ENCODE measurements at regions not wholly inside any gene's neighbourhood (a gene's known extent, or its start where the extent isn't known, plus 50 kb on each side); places are given as distances from the start of the nearest gene placed in this dataset.

DNA sequence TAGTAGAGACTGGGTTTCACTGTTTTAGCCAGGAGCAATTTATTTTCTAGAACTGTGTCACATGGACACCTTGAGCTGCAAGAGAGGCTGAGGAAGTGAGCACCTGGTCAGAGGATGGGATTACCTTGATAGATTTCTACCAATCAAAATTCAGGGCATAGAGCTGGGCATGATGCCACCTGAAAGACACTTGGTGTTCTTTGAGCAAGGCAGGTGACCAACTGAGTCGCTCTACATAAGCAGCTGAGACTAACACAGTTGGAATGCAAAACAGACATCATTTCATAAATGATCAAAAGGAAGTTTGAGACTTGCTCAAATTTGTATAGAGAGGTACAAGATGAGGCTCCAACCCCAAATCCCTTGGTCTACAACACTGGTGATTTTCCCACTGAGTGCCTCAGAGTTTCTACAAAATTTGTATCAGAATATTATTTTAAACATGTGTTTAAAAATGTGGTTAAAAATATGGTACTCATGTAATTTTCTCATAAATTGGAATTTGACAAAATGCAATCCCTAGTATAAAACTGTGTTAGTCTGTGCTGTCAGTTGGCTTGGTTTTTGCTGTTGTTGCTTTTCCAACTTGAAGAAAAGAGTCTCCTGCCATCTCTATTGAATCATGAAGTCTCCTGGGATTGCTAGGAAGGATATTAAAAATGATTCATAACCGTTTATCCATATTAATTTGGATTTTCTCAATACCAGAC, 156.4 kb upstream of the MDFIC start:
- 23% methylated on average over 2 of the region's 2 CpGs for whole genome bisulfite sequencing (ENCODE audit: missing lambda C conversion rate)
- ChIA-PET CTCF (no interaction called here), POLR2A (no interaction called here)
- ATAC-seq, result no peak
- TF ChIP-seq FOXS1 (CRISPR knock-in tag; IDR thresholded peaks at IDR 0.05), result no peak
- TF ChIP-seq SMC3 (IDR thresholded peaks at IDR 0.05), result no peak
- TF ChIP-seq HOXB5 (CRISPR knock-in tag; IDR thresholded peaks at IDR 0.05), result no peak
- no peak for TF ChIP-seq MAFK (IDR thresholded peaks at IDR 0.05; ENCODE audit: partially characterized antibody)
- no peak for TF ChIP-seq FOSB (CRISPR knock-in tag; IDR thresholded peaks at IDR 0.05)
- TF ChIP-seq JUNB (IDR thresholded peaks at IDR 0.05), result no peak
- TF ChIP-seq HOXB13 (CRISPR knock-in tag; IDR thresholded peaks at IDR 0.05; ENCODE audit: low read depth), result no peak
- TF ChIP-seq NR3C1 (IDR thresholded peaks at IDR 0.05), result no peak
- no peak for TF ChIP-seq FOSL2 (IDR thresholded peaks at IDR 0.05)
- no peak for TF ChIP-seq FOSL2 (CRISPR knock-in tag; IDR thresholded peaks at IDR 0.05)
- TF ChIP-seq CEBPB (IDR thresholded peaks at IDR 0.05), result no peak
- TF ChIP-seq, protein P1, sequence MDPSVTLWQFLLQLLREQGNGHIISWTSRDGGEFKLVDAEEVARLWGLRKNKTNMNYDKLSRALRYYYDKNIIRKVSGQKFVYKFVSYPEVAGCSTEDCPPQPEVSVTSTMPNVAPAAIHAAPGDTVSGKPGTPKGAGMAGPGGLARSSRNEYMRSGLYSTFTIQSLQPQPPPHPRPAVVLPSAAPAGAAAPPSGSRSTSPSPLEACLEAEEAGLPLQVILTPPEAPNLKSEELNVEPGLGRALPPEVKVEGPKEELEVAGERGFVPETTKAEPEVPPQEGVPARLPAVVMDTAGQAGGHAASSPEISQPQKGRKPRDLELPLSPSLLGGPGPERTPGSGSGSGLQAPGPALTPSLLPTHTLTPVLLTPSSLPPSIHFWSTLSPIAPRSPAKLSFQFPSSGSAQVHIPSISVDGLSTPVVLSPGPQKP (IDR thresholded peaks at IDR 0.05; ENCODE audit: low read depth, low read length), result no peak
- TF ChIP-seq, protein P2, sequence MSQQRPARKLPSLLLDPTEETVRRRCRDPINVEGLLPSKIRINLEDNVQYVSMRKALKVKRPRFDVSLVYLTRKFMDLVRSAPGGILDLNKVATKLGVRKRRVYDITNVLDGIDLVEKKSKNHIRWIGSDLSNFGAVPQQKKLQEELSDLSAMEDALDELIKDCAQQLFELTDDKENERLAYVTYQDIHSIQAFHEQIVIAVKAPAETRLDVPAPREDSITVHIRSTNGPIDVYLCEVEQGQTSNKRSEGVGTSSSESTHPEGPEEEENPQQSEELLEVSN (IDR thresholded peaks at IDR 0.05; ENCODE audit: borderline replicate concordance, low read depth), result no peak
- TF ChIP-seq EHMT2 (IDR thresholded peaks at IDR 0.05; ENCODE audit: low read depth), result no peak
- TF ChIP-seq POLR2AphosphoS2 (conservative IDR thresholded peaks at IDR 0.05; ENCODE audit: low read length), result no peak
- TF ChIP-seq, protein P3, sequence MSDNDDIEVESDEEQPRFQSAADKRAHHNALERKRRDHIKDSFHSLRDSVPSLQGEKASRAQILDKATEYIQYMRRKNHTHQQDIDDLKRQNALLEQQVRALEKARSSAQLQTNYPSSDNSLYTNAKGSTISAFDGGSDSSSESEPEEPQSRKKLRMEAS (IDR thresholded peaks at IDR 0.05), result no peak
- no peak for TF ChIP-seq HOXA7 (CRISPR knock-in tag; IDR thresholded peaks at IDR 0.05)
- no peak for TF ChIP-seq NPAS2 (CRISPR knock-in tag; IDR thresholded peaks at IDR 0.05; ENCODE audit: borderline replicate concordance)
- TF ChIP-seq POLR2A (IDR thresholded peaks at IDR 0.05; ENCODE audit: low read length), result no peak
- Histone ChIP-seq H3K4me3 (no peak overlapping the region), H3K4me1 (peaks cover 2% of the 10 kb centered on the region; the same call in 2 of the 3 replicates), H3K4me2 (no peak overlapping the region), H3K27ac (no peak overlapping the region), H3K9me3 (no peaks in the 10 kb centered on the region)
- no peak for DNase-seq (ENCODE audit: low read depth in 1 of 2, low spot score in 1 of 2)
- no peak for FAIRE-seq

DNA sequence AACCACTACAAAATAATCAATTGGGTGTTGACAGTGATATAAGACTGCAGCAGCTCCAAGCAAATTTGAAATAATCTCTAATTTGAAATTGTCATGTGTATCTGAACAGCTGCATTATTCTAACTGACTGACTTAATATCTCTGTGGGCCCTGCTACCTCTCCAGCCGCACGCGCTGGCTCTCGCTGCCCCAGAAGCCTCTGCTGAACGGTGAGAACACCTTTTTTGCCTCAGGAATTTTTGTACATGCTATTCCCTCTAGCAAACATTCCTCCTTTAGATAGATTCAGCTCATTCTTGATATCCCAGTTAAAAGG, 155.9 kb upstream of the MDFIC start:
- Histone ChIP-seq H3K9me3 (no peaks in the 10 kb centered on the region), H3K4me2 (no peak overlapping the region), H3K4me3 (no peak overlapping the region), H3K27ac (no peak overlapping the region), H3K4me1 (no peaks in the 10 kb centered on the region)
- no peak for DNase-seq (ENCODE audit: low read depth in 1 of 2, low spot score in 1 of 2)
- no peak for ATAC-seq
- CTCF ChIA-PET, result no interaction called here
- TF ChIP-seq POLR2AphosphoS2 (conservative IDR thresholded peaks at IDR 0.05; ENCODE audit: low read length) (no peak), RAD21 (conservative IDR thresholded peaks at IDR 0.05 in 1 of 2, IDR thresholded peaks at IDR 0.05 in 1 of 2) (no peak), SREBF2 (IDR thresholded peaks at IDR 0.05) (no peak), KDM1A (IDR thresholded peaks at IDR 0.05; ENCODE audit: low read depth) (no peak), HEYL (CRISPR knock-in tag; IDR thresholded peaks at IDR 0.05) (no peak), EP300 (IDR thresholded peaks at IDR 0.05) (no peak), BHLHE40 (IDR thresholded peaks at IDR 0.05; ENCODE audit: low read depth, low read length) (no peak), FOXS1 (CRISPR knock-in tag; IDR thresholded peaks at IDR 0.05) (no peak), GATA3 (IDR thresholded peaks at IDR 0.05; ENCODE audit: borderline replicate concordance) (no peak), RCOR1 (IDR thresholded peaks at IDR 0.05; ENCODE audit: low read depth, low read length) (no peak), RARB (CRISPR knock-in tag; IDR thresholded peaks at IDR 0.05) (no peak), CEBPB (IDR thresholded peaks at IDR 0.05) (no peak), CBX8 (IDR thresholded peaks at IDR 0.05) (no peak)
- TF ChIP-seq, protein P4, sequence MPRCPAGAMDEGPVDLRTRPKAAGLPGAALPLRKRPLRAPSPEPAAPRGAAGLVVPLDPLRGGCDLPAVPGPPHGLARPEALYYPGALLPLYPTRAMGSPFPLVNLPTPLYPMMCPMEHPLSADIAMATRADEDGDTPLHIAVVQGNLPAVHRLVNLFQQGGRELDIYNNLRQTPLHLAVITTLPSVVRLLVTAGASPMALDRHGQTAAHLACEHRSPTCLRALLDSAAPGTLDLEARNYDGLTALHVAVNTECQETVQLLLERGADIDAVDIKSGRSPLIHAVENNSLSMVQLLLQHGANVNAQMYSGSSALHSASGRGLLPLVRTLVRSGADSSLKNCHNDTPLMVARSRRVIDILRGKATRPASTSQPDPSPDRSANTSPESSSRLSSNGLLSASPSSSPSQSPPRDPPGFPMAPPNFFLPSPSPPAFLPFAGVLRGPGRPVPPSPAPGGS (IDR thresholded peaks at IDR 0.05), result no peak
- WGBS (ENCODE audit: missing lambda C conversion rate), result 89% methylated on average over 5 of the region's 5 CpGs
- FAIRE-seq, result no peak
- POLR2A ChIA-PET, result no interaction called here
